Thyroid gland (tissue), 4 donors: ENCODE measurements at regions not wholly inside any gene's neighbourhood (a gene's known extent, or its start where the extent isn't known, plus 50 kb on each side); places are given as distances from the start of the nearest gene placed in this dataset.

Experiments used
- CTCF ChIP-seq, 6 experiments: fragments of 200-600 bp in 3 of 6; fragments of 450-650 bp in 3 of 6; sonication (generic) in 3 of 6; IDR thresholded peaks; one replicate each; pipeline ENCODE4 v1.5.1; 2016 to 2019; ENCODE audit warnings: antibody characterized with exemption in 6 of 6, mild to moderate bottlenecking in 2 of 6, inconsistent platforms in 1 of 6, moderate library complexity in 1 of 6
- POLR2A ChIP-seq, 2 donors: fragments of 450-650 bp; IDR thresholded peaks; one replicate each; pipeline ENCODE4 v1.6.1; 2017; ENCODE audit warnings: antibody characterized with exemption in 2 of 2, mild to moderate bottlenecking in 2 of 2, moderate library complexity in 1 of 2

- no peak for TF ChIP-seq CTCF (IDR thresholded peaks at IDR 0.05)
- TF ChIP-seq POLR2A (IDR thresholded peaks at IDR 0.05) = no peak
Measured at GRCh38 chrX:73944563-73944908, 92.0 kb upstream of the XIST start.
